GM10248 (cell line): ENCODE measurements at regions not wholly inside any gene's neighbourhood (a gene's known extent, or its start where the extent isn't known, plus 50 kb on each side); places are given as distances from the start of the nearest gene placed in this dataset.

ENCODE experiments used
- CTCF ChIA-PET: fragments of 300-600 bp; sonication (Branson Sonifier 250); formaldehyde crosslinking; extraction: SDS; loops from one replicate; lab custom pipeline; 2021; ENCODE audit warnings: antibody characterized with exemption; lab: Yijun Ruan, JAX
- POLR2A ChIA-PET: fragments of 350-650 bp; sonication (Branson Sonifier 250); formaldehyde crosslinking; extraction: SDS; loops from one replicate; lab custom pipeline; 2020; ENCODE audit warnings: antibody characterized with exemption; lab: Yijun Ruan, JAX
- DNase-seq: peaks from one replicate; pipeline ENCODE4 v3.0.0; 2012; ENCODE audit errors: extremely low spot score
- TF ChIP-seq, protein P1 (sequence below): IDR thresholded peaks from 2 replicates; pipeline ENCODE4 v1.5.1; 2012; ENCODE audit warnings: mild to moderate bottlenecking, low read depth; ENCODE audit errors: extremely low read depth, missing control alignments, control extremely low read depth

DNA sequence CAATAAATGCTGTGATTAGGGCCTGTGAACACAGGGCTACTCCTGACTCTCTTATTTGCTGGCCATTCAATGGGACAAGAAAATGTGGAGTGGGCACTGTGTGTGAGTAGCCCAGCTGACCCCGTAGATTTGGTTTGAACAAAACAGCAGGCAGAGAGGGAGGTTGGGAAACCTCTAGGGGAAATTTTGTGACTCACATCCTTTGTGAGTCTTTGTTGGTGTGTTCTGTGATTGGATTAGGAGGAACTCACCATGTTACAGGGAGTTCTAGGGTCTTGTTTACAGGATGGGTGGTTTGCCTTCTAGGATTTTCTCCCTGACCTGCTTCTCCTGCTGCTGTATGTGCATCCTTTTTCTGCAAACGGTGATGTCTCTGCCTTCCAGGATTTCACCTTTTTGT is 128.3 kb upstream of the MKI67 start:
- DNase-seq = no peak
- POLR2A ChIA-PET = no interaction called here
- CTCF ChIA-PET = no interaction called here
- TF ChIP-seq, protein P1, sequence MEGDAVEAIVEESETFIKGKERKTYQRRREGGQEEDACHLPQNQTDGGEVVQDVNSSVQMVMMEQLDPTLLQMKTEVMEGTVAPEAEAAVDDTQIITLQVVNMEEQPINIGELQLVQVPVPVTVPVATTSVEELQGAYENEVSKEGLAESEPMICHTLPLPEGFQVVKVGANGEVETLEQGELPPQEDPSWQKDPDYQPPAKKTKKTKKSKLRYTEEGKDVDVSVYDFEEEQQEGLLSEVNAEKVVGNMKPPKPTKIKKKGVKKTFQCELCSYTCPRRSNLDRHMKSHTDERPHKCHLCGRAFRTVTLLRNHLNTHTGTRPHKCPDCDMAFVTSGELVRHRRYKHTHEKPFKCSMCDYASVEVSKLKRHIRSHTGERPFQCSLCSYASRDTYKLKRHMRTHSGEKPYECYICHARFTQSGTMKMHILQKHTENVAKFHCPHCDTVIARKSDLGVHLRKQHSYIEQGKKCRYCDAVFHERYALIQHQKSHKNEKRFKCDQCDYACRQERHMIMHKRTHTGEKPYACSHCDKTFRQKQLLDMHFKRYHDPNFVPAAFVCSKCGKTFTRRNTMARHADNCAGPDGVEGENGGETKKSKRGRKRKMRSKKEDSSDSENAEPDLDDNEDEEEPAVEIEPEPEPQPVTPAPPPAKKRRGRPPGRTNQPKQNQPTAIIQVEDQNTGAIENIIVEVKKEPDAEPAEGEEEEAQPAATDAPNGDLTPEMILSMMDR = no peak

DNA sequence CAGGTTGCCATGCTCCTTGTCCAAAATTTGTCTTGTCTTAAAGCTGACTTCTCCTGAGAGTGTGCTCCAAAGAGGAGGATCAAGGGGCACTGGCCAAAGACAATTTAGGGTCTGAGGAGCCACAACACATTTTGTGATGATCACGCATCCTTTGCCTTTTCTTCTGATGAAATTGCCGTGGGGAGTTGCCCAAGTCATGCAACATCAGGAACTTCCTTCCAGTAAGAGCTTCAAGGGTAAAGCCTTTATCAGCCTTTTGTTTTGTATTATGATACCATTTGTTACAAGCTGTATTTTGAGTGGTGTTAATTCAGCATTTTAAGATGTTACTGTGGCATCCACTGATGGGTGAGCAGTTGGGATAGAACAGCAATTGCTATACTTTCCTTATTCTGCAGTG is 131.2 kb upstream of the MKI67 start:
- no peak for DNase-seq
- TF ChIP-seq, protein P1 = no peak
- ChIA-PET CTCF (interaction anchor here (1.2 kb wide), 1 partner anchor 12 kb away, joined by 3 read pairs; no protein-coding TSS in a partner anchor), POLR2A (no interaction called here)

DNA sequence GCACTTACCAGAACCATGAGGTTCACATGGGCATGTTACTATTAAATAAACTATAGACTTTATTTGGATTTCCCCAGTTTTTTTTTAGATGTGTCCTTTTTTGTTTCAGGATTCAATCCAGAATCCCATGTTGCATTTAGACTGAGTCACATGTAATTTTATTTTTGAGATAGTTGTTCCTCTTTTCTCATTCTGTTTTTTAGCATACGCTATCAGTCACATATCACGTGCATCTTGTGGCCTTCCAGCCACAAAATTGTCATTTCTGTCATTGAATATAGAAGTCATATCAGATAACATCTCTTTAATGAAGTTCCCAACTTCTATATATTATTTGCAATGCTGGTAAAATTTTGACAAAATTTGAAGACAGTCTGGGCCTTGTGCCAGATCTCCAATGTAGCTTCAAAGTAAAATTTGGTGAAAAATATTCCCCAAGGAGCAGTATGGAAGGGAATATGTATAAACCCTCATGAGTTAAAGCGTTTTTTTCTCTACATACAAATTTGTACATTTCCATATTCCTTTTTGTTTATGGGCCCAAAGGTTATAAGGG is 132.3 kb upstream of the MKI67 start:
- TF ChIP-seq, protein P1 = no peak
- ChIA-PET CTCF (interaction anchor here (1.2 kb wide), 1 partner anchor 11 kb away, joined by 3 read pairs; no protein-coding TSS in a partner anchor), POLR2A (no interaction called here)
- DNase-seq = no peak

DNA sequence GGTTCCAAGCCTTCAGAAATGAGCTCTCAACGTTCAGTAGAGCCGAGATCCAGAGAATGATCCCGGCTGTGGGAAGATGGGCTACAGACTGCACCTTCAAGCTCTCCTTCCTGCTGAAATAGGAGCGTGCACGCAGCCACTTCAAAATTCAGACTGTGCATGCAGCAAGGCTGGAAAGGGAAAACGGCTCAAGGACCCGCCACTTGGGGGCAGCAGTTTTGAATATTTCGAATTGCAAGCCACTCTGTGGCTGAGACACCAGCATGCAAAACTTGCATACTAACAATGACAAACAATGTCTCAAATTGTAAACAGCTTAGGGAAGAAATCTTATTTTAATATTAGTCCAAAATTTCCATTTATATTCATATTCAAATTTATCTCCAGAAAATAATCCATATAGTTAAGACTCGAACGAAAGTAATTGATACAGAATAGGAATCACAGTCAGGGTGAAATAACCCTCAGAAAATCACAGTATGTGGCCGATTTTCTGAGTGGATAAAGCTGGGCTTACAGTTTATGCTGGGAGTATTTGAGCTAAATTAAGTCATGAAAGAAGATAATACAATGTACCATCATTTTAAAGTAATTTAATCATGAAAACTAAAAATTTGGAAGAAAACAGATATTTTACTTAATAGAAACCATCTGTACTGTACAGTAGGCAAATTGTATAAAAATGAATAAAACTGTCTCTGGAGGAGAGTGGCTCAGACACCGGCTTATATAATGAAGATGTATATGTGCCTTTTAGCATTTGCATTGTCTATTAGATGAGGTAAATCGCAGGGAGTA is 137.9 kb upstream of the MKI67 start:
- POLR2A ChIA-PET = no interaction called here

DNA sequence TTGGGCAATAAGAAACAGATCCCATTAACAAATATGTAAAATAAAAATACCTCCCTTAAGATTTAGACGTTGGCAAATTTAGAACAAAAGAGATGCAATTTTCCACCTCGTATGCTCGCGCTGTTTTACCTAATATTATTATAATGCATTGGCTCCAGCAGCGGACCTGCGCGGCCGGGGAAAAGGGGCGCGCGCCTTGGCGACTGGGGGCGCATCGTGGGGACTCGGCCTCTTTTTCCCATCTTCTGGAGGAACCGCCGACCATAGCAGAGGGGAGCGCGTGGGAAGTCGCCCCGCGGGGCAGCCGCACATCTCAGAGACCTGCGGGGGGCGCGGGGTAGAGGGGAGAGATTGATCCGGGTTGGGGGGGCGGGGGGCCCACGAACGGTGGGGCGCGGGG is 139.4 kb upstream of the MKI67 start:
- DNase-seq = no peak
- CTCF ChIA-PET = no interaction called here

More for the DNA sequence above, 137.9 kb upstream of the MKI67 start:
- TF ChIP-seq, protein P1 = peak; percentile 70
- DNase-seq = peak; percentile 38
- CTCF ChIA-PET = interaction anchor here (1.0 to 1.4 kb wide), 6 partner anchors 9 to 596 kb away, joined by 3 to 6 read pairs (median 3); no protein-coding TSS in a partner anchor

DNA sequence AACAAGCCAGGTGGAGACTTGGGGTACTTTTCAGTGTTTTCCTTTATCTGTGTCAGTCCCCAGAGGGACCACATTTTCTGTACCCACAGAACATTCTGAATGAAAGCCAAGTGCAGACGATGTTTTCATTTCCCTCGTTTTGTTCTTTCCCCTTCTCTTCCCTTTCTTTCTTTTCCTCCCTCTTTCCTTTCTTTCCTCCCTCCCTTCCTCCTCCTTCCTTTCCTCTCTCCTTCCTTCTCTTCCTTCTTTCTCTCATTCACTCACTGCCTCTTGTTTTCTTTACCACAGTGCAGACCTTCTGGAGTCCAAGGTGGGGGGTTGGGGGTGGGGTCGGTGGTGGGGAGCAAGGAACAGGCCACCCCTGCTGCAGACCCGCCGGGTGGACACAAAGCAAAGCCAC is 141.4 kb upstream of the MKI67 start:
- ChIA-PET POLR2A (no interaction called here), CTCF (interaction anchor here (0.9 to 2.5 kb wide), 5 partner anchors 8 to 593 kb away, joined by 3 to 11 read pairs (median 4); no protein-coding TSS in a partner anchor)
- DNase-seq = no peak
- TF ChIP-seq, protein P1 = no peak

More for the DNA sequence above, 139.4 kb upstream of the MKI67 start:
- POLR2A ChIA-PET = no interaction called here
- TF ChIP-seq, protein P1 = no peak
